Activated T-cell treated with anti-CD3 and anti-CD28 coated beads, Interleukin-2, amount 50 U/mL, for 24 hours (primary cell): ENCODE measurements at regions not wholly inside any gene's neighbourhood (a gene's known extent, or its start where the extent isn't known, plus 50 kb on each side); places are given as distances from the start of the nearest gene placed in this dataset.
"Not testable (repeated sequence)": the region's sequence is repeated elsewhere in the genome, so short reads cannot be mapped to it uniquely, and the experiment has no call there.

Experiments
- DNase-seq: peaks from one replicate; pipeline ENCODE4 v3.0.0-alpha.2; 2020
- H3K27ac Mint-ChIP-seq: 2 replicates; pipeline ENCODE4 v1.8.0; 2020; ENCODE audit warnings: mild to moderate bottlenecking, mixed read lengths
- H3K27me3 Mint-ChIP-seq: 2 replicates; pipeline ENCODE4 v1.8.0; 2020; ENCODE audit warnings: mixed read lengths
- H3K36me3 Mint-ChIP-seq: 2 replicates; pipeline ENCODE4 v1.8.0; 2020; ENCODE audit warnings: low read depth, mixed read lengths
- H3K4me1 Mint-ChIP-seq: 2 replicates; pipeline ENCODE4 v1.8.0; 2020; ENCODE audit warnings: low read depth, mixed read lengths
- H3K4me3 Mint-ChIP-seq: 2 replicates; pipeline ENCODE4 v1.8.0; 2020; ENCODE audit warnings: mild to moderate bottlenecking, moderate library complexity, mixed read lengths
- H3K9me3 Mint-ChIP-seq: 2 replicates; pipeline ENCODE4 v1.8.0; 2020; ENCODE audit warnings: mixed read lengths

DNA sequence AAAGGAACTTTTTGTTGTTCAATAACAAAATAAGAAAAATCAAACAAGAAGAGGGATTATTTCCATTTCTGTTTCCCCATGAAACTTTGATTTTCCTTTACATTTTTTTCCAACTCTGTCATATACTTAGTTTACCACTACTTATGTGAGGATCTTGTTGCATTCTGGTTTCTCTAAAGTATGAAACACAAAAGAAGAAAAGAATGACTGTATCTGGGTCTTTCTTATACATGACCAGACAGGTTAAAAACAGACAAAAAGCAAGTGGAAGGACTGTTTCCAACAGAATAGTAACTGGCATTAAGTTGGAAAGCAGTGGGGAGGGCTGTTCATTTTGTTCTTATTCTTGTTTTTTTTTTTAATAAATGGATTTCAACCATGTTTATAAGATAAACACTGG lies 1207.8 kb upstream of the FAM98A start:
- Mint-ChIP-seq H3K9me3 (no peaks in the 10 kb centered on the region), H3K4me1 (no peaks in the 10 kb centered on the region), H3K36me3 (no peaks in the 10 kb centered on the region), H3K27me3 (no peaks in the 10 kb centered on the region), H3K4me3 (no peak overlapping the region), H3K27ac (no peak overlapping the region)
- DNase-seq = no peak

GRCh38 chr2:34806396-34806795 lies 1207.3 kb upstream of the FAM98A start:
- Mint-ChIP-seq H3K36me3 (no peaks in the 10 kb centered on the region), H3K4me1 (no peaks in the 10 kb centered on the region), H3K27me3 (no peaks in the 10 kb centered on the region), H3K4me3 (no peak overlapping the region), H3K9me3 (no peaks in the 10 kb centered on the region), H3K27ac (no peak overlapping the region)
- DNase-seq = no peak

DNA sequence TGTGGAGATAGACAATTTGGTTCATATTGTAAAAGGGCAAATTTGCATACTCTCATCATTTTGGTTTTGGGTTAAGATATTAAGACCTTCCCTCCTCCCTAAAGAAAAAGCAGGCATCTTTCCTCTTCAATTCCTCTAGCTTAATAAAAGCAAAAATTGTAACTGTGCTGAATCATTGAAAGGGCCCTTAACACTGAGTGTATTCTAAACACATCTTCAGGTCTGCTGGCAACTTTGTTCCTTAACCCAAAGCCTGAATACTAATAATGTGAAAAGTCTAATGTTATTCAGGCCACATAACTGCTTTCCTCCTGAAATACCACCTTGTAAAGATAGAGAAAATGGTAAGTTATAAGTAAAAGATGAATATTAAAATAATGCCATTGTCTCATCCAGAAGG lies 1200.5 kb upstream of the FAM98A start:
- H3K4me3 Mint-ChIP-seq = no peak overlapping the region
- no peaks in the 10 kb centered on the region for H3K27me3 Mint-ChIP-seq
- no peak overlapping the region for H3K27ac Mint-ChIP-seq
- no peaks in the 10 kb centered on the region for H3K4me1 Mint-ChIP-seq
- DNase-seq = no peak
- H3K9me3 Mint-ChIP-seq = no peaks in the 10 kb centered on the region
- no peaks in the 10 kb centered on the region for H3K36me3 Mint-ChIP-seq

GRCh38 chr2:34795586-34795985 lies 1196.5 kb upstream of the FAM98A start:
- not testable (repeated sequence) for H3K27ac Mint-ChIP-seq, H3K36me3 Mint-ChIP-seq, H3K4me1 Mint-ChIP-seq, H3K27me3 Mint-ChIP-seq, H3K9me3 Mint-ChIP-seq, H3K4me3 Mint-ChIP-seq, DNase-seq

DNA sequence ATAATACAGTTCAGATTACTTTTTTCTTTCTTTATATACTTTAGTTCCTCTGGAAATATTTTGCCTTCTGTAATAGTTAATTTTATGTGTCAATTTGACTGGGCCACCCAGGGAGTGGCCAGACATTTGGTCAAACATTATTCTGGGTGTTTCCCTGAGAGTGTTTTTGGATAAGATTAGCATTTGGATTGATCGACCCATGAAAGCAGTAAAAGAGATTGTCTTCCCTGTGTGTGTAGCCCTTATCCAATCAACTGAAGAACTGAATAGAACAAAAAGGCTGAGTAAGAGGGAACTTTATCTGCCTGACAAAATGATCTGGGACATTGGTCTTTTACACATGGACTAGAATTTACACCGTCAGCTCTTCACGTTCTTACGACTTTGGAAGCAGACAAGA lies 1190.1 kb upstream of the FAM98A start:
- Mint-ChIP-seq H3K4me3 (no peak overlapping the region), H3K36me3 (no peaks in the 10 kb centered on the region), H3K27ac (no peak overlapping the region)

GRCh38 chr2:34787341-34787740 lies 1188.2 kb upstream of the FAM98A start:
- Mint-ChIP-seq H3K4me3 (no peak overlapping the region), H3K4me1 (no peaks in the 10 kb centered on the region), H3K27me3 (no peaks in the 10 kb centered on the region), H3K27ac (no peak overlapping the region), H3K9me3 (peaks cover 6% of the 10 kb centered on the region), H3K36me3 (no peaks in the 10 kb centered on the region)
- DNase-seq = no peak

More for the DNA sequence above, 1190.1 kb upstream of the FAM98A start:
- no peak for DNase-seq
- Mint-ChIP-seq H3K9me3 (peaks cover 3% of the 10 kb centered on the region), H3K27me3 (no peaks in the 10 kb centered on the region), H3K4me1 (no peaks in the 10 kb centered on the region)

- Mint-ChIP-seq H3K4me3 (no peak overlapping the region), H3K27me3 (no peaks in the 10 kb centered on the region), H3K36me3 (no peaks in the 10 kb centered on the region), H3K27ac (no peak overlapping the region), H3K9me3 (peaks cover 13% of the 10 kb centered on the region), H3K4me1 (no peaks in the 10 kb centered on the region)
- no peak for DNase-seq
Observed at GRCh38 chr2:34785206-34785785, 1186.2 kb upstream of the FAM98A start.

DNA sequence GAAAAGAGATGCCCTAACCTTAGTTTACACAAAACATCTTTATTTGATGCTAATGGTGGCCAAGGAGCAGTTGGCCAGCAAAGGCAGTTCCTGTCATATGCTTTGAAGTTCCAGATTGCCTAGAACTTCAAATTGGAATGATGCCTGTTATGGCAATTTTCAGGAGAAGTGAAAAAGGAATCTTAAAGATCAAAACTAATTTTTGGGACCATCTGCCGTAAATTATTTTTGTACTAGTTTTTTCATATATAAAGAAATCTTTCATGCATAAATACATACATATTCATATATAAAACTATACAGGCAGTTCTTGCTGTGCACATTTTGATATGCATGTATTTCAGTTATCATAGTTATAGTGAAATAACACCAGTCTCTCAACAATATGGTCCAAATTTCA lies 1185.6 kb upstream of the FAM98A start:
- DNase-seq = no peak
- H3K27ac Mint-ChIP-seq = no peak overlapping the region
- no peaks in the 10 kb centered on the region for H3K4me1 Mint-ChIP-seq
- H3K9me3 Mint-ChIP-seq = peaks cover 14% of the 10 kb centered on the region
- no peaks in the 10 kb centered on the region for H3K36me3 Mint-ChIP-seq
- no peaks in the 10 kb centered on the region for H3K27me3 Mint-ChIP-seq
- no peak overlapping the region for H3K4me3 Mint-ChIP-seq

GRCh38 chr2:34750742-34751141 lies 1151.6 kb upstream of the FAM98A start:
- H3K4me1 Mint-ChIP-seq, H3K27me3 Mint-ChIP-seq, H3K4me3 Mint-ChIP-seq, H3K36me3 Mint-ChIP-seq, H3K27ac Mint-ChIP-seq, DNase-seq: not testable (repeated sequence)
- peaks cover 15% of the 10 kb centered on the region for H3K9me3 Mint-ChIP-seq

- H3K27me3 Mint-ChIP-seq = no peaks in the 10 kb centered on the region
- no peak overlapping the region for H3K27ac Mint-ChIP-seq
- H3K4me3 Mint-ChIP-seq = no peak overlapping the region
- no peaks in the 10 kb centered on the region for H3K36me3 Mint-ChIP-seq
- no peak for DNase-seq
- H3K4me1 Mint-ChIP-seq = no peaks in the 10 kb centered on the region
- peaks cover 9% of the 10 kb centered on the region for H3K9me3 Mint-ChIP-seq
Observed at GRCh38 chr2:34747643-34748042, 1148.5 kb upstream of the FAM98A start.

GRCh38 chr2:34738691-34739090 lies 1139.6 kb upstream of the FAM98A start:
- Mint-ChIP-seq H3K27me3 (no peaks in the 10 kb centered on the region), H3K4me1 (no peaks in the 10 kb centered on the region), H3K27ac (no peak overlapping the region), H3K9me3 (no peaks in the 10 kb centered on the region), H3K36me3 (no peaks in the 10 kb centered on the region), H3K4me3 (no peak overlapping the region)
- DNase-seq = no peak

- no peak overlapping the region for H3K27ac Mint-ChIP-seq
- no peaks in the 10 kb centered on the region for H3K27me3 Mint-ChIP-seq
- no peak overlapping the region for H3K4me3 Mint-ChIP-seq
- peaks cover under 1% of the 10 kb centered on the region for H3K9me3 Mint-ChIP-seq
- no peak for DNase-seq
- H3K36me3 Mint-ChIP-seq = no peaks in the 10 kb centered on the region
- H3K4me1 Mint-ChIP-seq = no peaks in the 10 kb centered on the region
Observed at GRCh38 chr2:34737146-34737545, 1138.0 kb upstream of the FAM98A start.

DNA sequence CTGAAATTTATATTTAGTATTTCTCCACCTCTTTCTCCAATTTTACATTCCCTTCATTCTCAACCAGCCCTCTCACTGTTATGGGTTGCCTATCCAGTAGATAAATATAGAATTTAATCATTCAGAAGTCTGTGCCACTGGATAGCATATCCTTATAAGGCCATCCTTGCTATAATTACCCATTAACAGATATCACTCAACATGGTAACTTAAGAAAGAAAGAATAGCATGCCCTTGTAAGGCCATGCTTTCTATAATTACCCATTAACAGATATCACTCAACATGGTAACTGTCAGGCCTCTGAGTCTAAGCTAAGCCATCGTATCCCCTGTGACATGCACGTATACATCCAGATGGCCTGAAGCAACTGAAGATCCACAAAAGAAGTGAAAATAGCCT lies 1137.4 kb upstream of the FAM98A start:
- Mint-ChIP-seq H3K27ac (no peak overlapping the region), H3K36me3 (no peaks in the 10 kb centered on the region), H3K4me1 (no peaks in the 10 kb centered on the region), H3K4me3 (no peak overlapping the region), H3K27me3 (no peaks in the 10 kb centered on the region), H3K9me3 (peaks cover 2% of the 10 kb centered on the region)
- DNase-seq = no peak

DNA sequence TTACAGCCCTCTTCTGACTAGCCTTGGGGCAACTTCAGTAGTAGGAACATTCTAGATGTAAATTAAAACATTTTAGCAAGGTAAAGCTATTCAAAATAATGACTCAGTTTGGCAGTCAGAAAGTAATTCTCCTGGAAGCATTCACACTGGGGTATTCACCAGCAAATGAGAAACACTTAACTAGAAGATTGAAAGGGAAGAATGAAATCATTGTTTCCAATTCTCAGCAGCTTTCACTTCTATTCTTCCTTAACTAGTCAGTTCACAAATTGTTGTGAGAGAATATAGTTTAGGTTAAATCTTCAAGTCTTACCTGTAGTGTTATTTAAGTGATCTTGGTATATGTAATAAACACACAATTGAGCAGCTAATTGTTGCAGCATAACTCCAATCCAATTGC lies 1135.6 kb upstream of the FAM98A start:
- Mint-ChIP-seq H3K36me3 (no peaks in the 10 kb centered on the region), H3K4me1 (no peaks in the 10 kb centered on the region), H3K27me3 (no peaks in the 10 kb centered on the region), H3K27ac (no peak overlapping the region), H3K9me3 (peaks cover 2% of the 10 kb centered on the region), H3K4me3 (no peak overlapping the region)
- no peak for DNase-seq

- Mint-ChIP-seq H3K4me1 (no peaks in the 10 kb centered on the region), H3K4me3 (no peak overlapping the region), H3K27ac (no peak overlapping the region), H3K36me3 (no peaks in the 10 kb centered on the region), H3K9me3 (peaks cover 2% of the 10 kb centered on the region), H3K27me3 (no peaks in the 10 kb centered on the region)
- DNase-seq = no peak
Observed at GRCh38 chr2:34734042-34734441, 1134.9 kb upstream of the FAM98A start.

DNA sequence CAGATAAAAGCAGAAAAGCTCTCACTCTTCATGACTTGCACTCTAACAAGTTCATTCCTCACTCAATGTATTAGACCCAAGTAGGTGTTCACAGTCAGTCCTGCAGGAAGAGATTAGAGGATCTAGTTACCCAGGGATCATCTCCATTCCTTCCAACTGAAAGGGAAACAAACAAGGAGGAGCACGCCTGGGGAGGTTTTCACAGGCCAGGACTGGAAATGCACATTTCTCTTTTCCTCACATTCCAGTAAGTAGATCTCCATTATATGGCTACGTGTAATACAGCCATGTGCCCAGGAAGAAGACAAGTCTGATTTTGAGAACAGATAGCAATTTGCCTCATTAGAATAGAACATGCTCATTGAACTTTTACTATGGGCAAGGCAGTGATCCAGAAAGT lies 1132.2 kb upstream of the FAM98A start:
- no peaks in the 10 kb centered on the region for H3K36me3 Mint-ChIP-seq
- H3K9me3 Mint-ChIP-seq = peaks cover 2% of the 10 kb centered on the region
- no peak overlapping the region for H3K4me3 Mint-ChIP-seq
- no peak overlapping the region for H3K27ac Mint-ChIP-seq
- no peak for DNase-seq
- H3K4me1 Mint-ChIP-seq = no peaks in the 10 kb centered on the region
- no peaks in the 10 kb centered on the region for H3K27me3 Mint-ChIP-seq
